ENCODE measurements at regions not wholly inside any gene's neighbourhood (a gene's known extent, or its start where the extent isn't known, plus 50 kb on each side); places are given as distances from the start of the nearest gene placed in this dataset.

- TF ChIP-seq CTCF (IDR thresholded peaks at IDR 0.05) = no peak
- TF ChIP-seq POLR2A (IDR thresholded peaks at IDR 0.05) = no peak
Measured at GRCh38 chr12:127301876-127302275, 965.1 kb upstream of the TMEM132C start.

Measured in heart left ventricle (tissue), 13 donors.